ENCODE measurements at regions not wholly inside any gene's neighbourhood (a gene's known extent, or its start where the extent isn't known, plus 50 kb on each side); places are given as distances from the start of the nearest gene placed in this dataset.

GRCh38 chr12:28601570-28602058 lies 411.4 kb downstream of the CCDC91 start:
- no peak overlapping the region for H3K9ac ChIP-seq (ENCODE audit: low read length)
- H4K20me1 ChIP-seq (ENCODE audit: insufficient read depth, low read length), result no peaks in the 10 kb centered on the region
- H3K9me3 ChIP-seq (ENCODE audit: low read length), result no peaks in the 10 kb centered on the region
- H2AFZ ChIP-seq (ENCODE audit: low read length), result no peak overlapping the region
- H3K36me3 ChIP-seq (ENCODE audit: insufficient read depth, low read length), result no peaks in the 10 kb centered on the region
- no peaks in the 10 kb centered on the region for H3K9me2 ChIP-seq (ENCODE audit: low read depth, low read length)
- no peaks in the 10 kb centered on the region for H3K4me1 ChIP-seq (ENCODE audit: insufficient read depth, low read length, severe bottlenecking)
- no peak overlapping the region for H3K27ac ChIP-seq (ENCODE audit: low read depth, low read length, poor library complexity, severe bottlenecking)
- H3K4me2 ChIP-seq (ENCODE audit: low read length), result no peak overlapping the region
- no peak overlapping the region for H3K4me3 ChIP-seq (ENCODE audit: low read depth, low read length, poor library complexity, severe bottlenecking)
- TF ChIP-seq, protein P1, sequence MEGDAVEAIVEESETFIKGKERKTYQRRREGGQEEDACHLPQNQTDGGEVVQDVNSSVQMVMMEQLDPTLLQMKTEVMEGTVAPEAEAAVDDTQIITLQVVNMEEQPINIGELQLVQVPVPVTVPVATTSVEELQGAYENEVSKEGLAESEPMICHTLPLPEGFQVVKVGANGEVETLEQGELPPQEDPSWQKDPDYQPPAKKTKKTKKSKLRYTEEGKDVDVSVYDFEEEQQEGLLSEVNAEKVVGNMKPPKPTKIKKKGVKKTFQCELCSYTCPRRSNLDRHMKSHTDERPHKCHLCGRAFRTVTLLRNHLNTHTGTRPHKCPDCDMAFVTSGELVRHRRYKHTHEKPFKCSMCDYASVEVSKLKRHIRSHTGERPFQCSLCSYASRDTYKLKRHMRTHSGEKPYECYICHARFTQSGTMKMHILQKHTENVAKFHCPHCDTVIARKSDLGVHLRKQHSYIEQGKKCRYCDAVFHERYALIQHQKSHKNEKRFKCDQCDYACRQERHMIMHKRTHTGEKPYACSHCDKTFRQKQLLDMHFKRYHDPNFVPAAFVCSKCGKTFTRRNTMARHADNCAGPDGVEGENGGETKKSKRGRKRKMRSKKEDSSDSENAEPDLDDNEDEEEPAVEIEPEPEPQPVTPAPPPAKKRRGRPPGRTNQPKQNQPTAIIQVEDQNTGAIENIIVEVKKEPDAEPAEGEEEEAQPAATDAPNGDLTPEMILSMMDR (IDR thresholded peaks at IDR 0.05; ENCODE audit: low read length), result no peak
- no peak for TF ChIP-seq EZH2 (IDR thresholded peaks at IDR 0.05; ENCODE audit: borderline replicate concordance, low read length)
- H3F3A ChIP-seq (ENCODE audit: insufficient read depth, low read length), result no peaks in the 10 kb centered on the region
- no peaks in the 10 kb centered on the region for H3K27me3 ChIP-seq (ENCODE audit: insufficient read depth, low read length)
- no peaks in the 10 kb centered on the region for H3K79me2 ChIP-seq (ENCODE audit: insufficient read depth, low read length)

DNA sequence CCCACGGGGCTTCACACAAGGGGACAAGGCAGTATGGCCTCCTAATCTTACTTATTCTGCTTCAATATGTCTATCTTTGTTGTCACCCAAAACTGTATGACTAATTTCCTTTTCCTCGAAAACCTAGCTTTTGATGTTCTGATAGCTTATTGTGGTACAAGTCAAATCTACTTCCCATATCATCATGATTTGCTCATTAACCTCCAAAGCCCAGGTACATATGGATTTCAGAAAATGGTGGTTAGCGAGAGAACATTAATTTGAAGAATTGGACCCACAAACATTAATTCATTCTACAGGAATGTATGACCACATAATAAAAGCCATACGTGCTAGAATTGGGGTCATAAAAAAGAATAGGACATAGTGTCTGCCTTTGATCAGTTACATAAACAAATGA lies 412.5 kb downstream of the CCDC91 start:
- H3F3A ChIP-seq (ENCODE audit: insufficient read depth, low read length), result no peaks in the 10 kb centered on the region
- no peak overlapping the region for H3K9ac ChIP-seq (ENCODE audit: low read length)
- no peak overlapping the region for H3K27ac ChIP-seq (ENCODE audit: low read depth, low read length, poor library complexity, severe bottlenecking)
- no peaks in the 10 kb centered on the region for H3K9me2 ChIP-seq (ENCODE audit: low read depth, low read length)
- H4K20me1 ChIP-seq (ENCODE audit: insufficient read depth, low read length), result no peaks in the 10 kb centered on the region
- no peak overlapping the region for H3K4me2 ChIP-seq (ENCODE audit: low read length)
- no peaks in the 10 kb centered on the region for H3K4me1 ChIP-seq (ENCODE audit: insufficient read depth, low read length, severe bottlenecking)
- peaks cover 6% of the 10 kb centered on the region; the same call in 1 of the 2 replicates for H3K9me3 ChIP-seq (ENCODE audit: low read length)
- TF ChIP-seq, protein P1 (IDR thresholded peaks at IDR 0.05; ENCODE audit: low read length), result no peak
- no peak for TF ChIP-seq EZH2 (IDR thresholded peaks at IDR 0.05; ENCODE audit: borderline replicate concordance, low read length)
- H3K79me2 ChIP-seq (ENCODE audit: insufficient read depth, low read length), result no peaks in the 10 kb centered on the region
- no peak overlapping the region for H2AFZ ChIP-seq (ENCODE audit: low read length)
- no peaks in the 10 kb centered on the region for H3K36me3 ChIP-seq (ENCODE audit: insufficient read depth, low read length)
- H3K4me3 ChIP-seq (ENCODE audit: low read depth, low read length, poor library complexity, severe bottlenecking), result no peak overlapping the region
- no peaks in the 10 kb centered on the region for H3K27me3 ChIP-seq (ENCODE audit: insufficient read depth, low read length)

DNA sequence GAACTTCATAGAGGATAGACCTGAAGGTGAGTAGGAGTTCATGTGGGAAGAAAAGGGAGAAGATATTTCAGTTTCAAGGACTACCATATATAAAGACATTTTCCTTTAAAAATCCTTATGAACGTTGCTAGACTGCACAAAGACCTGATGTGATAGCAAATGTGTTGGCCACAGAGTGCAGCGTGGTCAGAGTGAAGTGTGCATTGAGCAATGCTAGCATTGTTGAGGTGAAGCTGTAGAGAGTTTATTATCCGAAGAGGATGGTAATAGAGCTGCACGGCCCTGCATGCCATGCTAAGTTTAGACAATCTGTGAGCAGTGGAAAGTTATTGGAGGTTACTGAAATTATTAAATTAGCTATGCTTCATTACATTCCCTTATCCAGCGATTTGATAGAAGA lies 413.0 kb downstream of the CCDC91 start:
- Histone ChIP-seq H3K36me3 (ENCODE audit: insufficient read depth, low read length) (no peaks in the 10 kb centered on the region), H3K27ac (ENCODE audit: low read depth, low read length, poor library complexity, severe bottlenecking) (no peak overlapping the region), H3K9me3 (ENCODE audit: low read length) (peaks cover 6% of the 10 kb centered on the region; the same call in 1 of the 2 replicates), H3K9me2 (ENCODE audit: low read depth, low read length) (no peaks in the 10 kb centered on the region), H3K79me2 (ENCODE audit: insufficient read depth, low read length) (no peaks in the 10 kb centered on the region), H3K4me3 (ENCODE audit: low read depth, low read length, poor library complexity, severe bottlenecking) (no peak overlapping the region), H3K27me3 (ENCODE audit: insufficient read depth, low read length) (no peaks in the 10 kb centered on the region), H3K9ac (ENCODE audit: low read length) (no peak overlapping the region), H2AFZ (ENCODE audit: low read length) (no peak overlapping the region), H3K4me2 (ENCODE audit: low read length) (no peak overlapping the region), H4K20me1 (ENCODE audit: insufficient read depth, low read length) (no peaks in the 10 kb centered on the region), H3F3A (ENCODE audit: insufficient read depth, low read length) (no peaks in the 10 kb centered on the region), H3K4me1 (ENCODE audit: insufficient read depth, low read length, severe bottlenecking) (no peaks in the 10 kb centered on the region)
- TF ChIP-seq, protein P1 (IDR thresholded peaks at IDR 0.05; ENCODE audit: low read length), result no peak
- TF ChIP-seq EZH2 (IDR thresholded peaks at IDR 0.05; ENCODE audit: borderline replicate concordance, low read length), result no peak
